OCI-LY1 (cell line): ENCODE measurements at regions not wholly inside any gene's neighbourhood (a gene's known extent, or its start where the extent isn't known, plus 50 kb on each side); places are given as distances from the start of the nearest gene placed in this dataset.

Experiments
- H2AFZ ChIP-seq: fragments of 200-600 bp; sonication (generic), shearing (Covaris generic); 2 replicates; pipeline ENCODE4 v1.6.0; 2014; ENCODE audit warnings: antibody characterized with exemption, mild to moderate bottlenecking, low read length
- H3F3A ChIP-seq: fragments of 200-600 bp; sonication (generic), shearing (Covaris generic); 2 replicates; pipeline ENCODE4 v1.6.0; 2014; ENCODE audit warnings: mild to moderate bottlenecking, antibody characterized with exemption, low read length, moderate library complexity; ENCODE audit not compliant: insufficient read depth
- H3K27ac ChIP-seq: fragments of 200-600 bp; sonication (generic); 2 replicates; pipeline ENCODE4 v1.5.1; 2014; ENCODE audit warnings: low read length, mixed run types, mild to moderate bottlenecking, low read depth; ENCODE audit not compliant: poor library complexity, severe bottlenecking
- H3K27me3 ChIP-seq: fragments of 200-600 bp; sonication (generic); 2 replicates; pipeline ENCODE4 v1.6.0; 2014; ENCODE audit warnings: antibody characterized with exemption, mild to moderate bottlenecking, low read length, moderate library complexity; ENCODE audit not compliant: insufficient read depth
- H3K36me3 ChIP-seq: fragments of 200-600 bp; sonication (generic); 2 replicates; pipeline ENCODE4 v1.6.1; 2014; ENCODE audit warnings: mild to moderate bottlenecking, antibody characterized with exemption, low read length, moderate library complexity, mixed read lengths; ENCODE audit not compliant: insufficient read depth
- H3K4me1 ChIP-seq: fragments of 200-600 bp; sonication (generic); 2 replicates; pipeline ENCODE4 v1.5.1; 2014; ENCODE audit warnings: mild to moderate bottlenecking, low read length, moderate library complexity; ENCODE audit not compliant: insufficient read depth, severe bottlenecking
- H3K4me2 ChIP-seq: fragments of 200-600 bp; sonication (generic), shearing (Covaris generic); 2 replicates; pipeline ENCODE4 v1.6.1; 2014; ENCODE audit warnings: low read length
- H3K4me3 ChIP-seq: fragments of 200-600 bp; sonication (generic); 2 replicates; pipeline ENCODE4 v1.5.1; 2014; ENCODE audit warnings: low read length, low read depth, mild to moderate bottlenecking, mixed read lengths; ENCODE audit not compliant: poor library complexity, severe bottlenecking
- H3K79me2 ChIP-seq: fragments of 200-600 bp; shearing (Covaris generic); 2 replicates; pipeline ENCODE4 v1.6.1; 2016; ENCODE audit warnings: mixed run types, low read length, mixed read lengths; ENCODE audit not compliant: insufficient read depth
- H3K9ac ChIP-seq: fragments of 200-600 bp; sonication (generic), shearing (Covaris generic); 2 replicates; pipeline ENCODE4 v1.6.1; 2014; ENCODE audit warnings: mild to moderate bottlenecking, low read length, mixed read lengths
- H3K9me2 ChIP-seq: fragments of 200-600 bp; sonication (generic), shearing (Covaris generic); 2 replicates; pipeline ENCODE4 v1.6.1; 2014; ENCODE audit warnings: low read depth, mild to moderate bottlenecking, low read length, mixed read lengths
- H3K9me3 ChIP-seq: fragments of 200-600 bp; shearing (Covaris generic); 2 replicates; pipeline ENCODE4 v1.6.1; 2014; ENCODE audit warnings: low read length, mixed read lengths
- H4K20me1 ChIP-seq: fragments of 200-600 bp; sonication (generic), shearing (Covaris generic); 2 replicates; pipeline ENCODE4 v1.6.0; 2016; ENCODE audit warnings: mild to moderate bottlenecking, low read length; ENCODE audit not compliant: insufficient read depth
- EZH2 ChIP-seq: fragments of 200-600 bp; sonication (generic), shearing (Covaris generic); IDR thresholded peaks from 2 replicates; pipeline ENCODE4 v1.8.0; 2017; ENCODE audit warnings: borderline replicate concordance, mixed run types, mild to moderate bottlenecking, antibody characterized with exemption, low read length, moderate library complexity, mixed read lengths
- TF ChIP-seq, protein P1 (sequence below): fragments of 200-600 bp; sonication (generic), shearing (Covaris generic); IDR thresholded peaks from 2 replicates; pipeline ENCODE4 v1.5.1; 2017; ENCODE audit warnings: mild to moderate bottlenecking, antibody characterized with exemption, low read length, moderate library complexity, mixed read lengths

DNA sequence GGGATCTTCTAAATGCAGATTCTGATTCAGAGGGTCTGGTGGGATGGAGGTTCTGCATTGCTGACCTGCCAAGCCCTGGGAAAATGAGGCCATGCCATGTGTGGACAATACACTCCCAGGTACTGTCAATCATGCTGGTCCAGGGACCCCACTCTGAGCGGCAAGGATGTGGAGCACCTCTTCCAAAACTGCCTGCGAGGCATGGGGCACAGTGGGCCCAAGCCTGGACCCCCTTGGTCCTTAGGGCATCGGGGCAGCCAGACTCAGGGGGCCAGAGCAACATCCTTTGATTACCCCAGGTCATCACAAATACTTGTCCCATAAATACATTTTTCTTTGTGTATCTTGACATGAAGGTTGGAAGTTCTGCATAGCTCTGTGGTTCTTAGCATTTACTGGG lies 76.8 kb upstream of the NXT1 start:
- no peak overlapping the region for H3K9ac ChIP-seq
- no peaks in the 10 kb centered on the region for H4K20me1 ChIP-seq
- no peaks in the 10 kb centered on the region for H3K27me3 ChIP-seq
- H3K36me3 ChIP-seq, result no peaks in the 10 kb centered on the region
- no peak overlapping the region for H3K27ac ChIP-seq
- no peaks in the 10 kb centered on the region for H3K9me2 ChIP-seq
- no peaks in the 10 kb centered on the region for H3F3A ChIP-seq
- H3K4me2 ChIP-seq, result no peak overlapping the region
- H3K9me3 ChIP-seq, result 0 out of 2 replicates have a peak, but pooled peaks cover 4% of the 10 kb centered on the region
- H2AFZ ChIP-seq, result no peak overlapping the region
- H3K79me2 ChIP-seq, result no peaks in the 10 kb centered on the region
- no peaks in the 10 kb centered on the region for H3K4me1 ChIP-seq
- H3K4me3 ChIP-seq, result no peak overlapping the region
- TF ChIP-seq, protein P1, sequence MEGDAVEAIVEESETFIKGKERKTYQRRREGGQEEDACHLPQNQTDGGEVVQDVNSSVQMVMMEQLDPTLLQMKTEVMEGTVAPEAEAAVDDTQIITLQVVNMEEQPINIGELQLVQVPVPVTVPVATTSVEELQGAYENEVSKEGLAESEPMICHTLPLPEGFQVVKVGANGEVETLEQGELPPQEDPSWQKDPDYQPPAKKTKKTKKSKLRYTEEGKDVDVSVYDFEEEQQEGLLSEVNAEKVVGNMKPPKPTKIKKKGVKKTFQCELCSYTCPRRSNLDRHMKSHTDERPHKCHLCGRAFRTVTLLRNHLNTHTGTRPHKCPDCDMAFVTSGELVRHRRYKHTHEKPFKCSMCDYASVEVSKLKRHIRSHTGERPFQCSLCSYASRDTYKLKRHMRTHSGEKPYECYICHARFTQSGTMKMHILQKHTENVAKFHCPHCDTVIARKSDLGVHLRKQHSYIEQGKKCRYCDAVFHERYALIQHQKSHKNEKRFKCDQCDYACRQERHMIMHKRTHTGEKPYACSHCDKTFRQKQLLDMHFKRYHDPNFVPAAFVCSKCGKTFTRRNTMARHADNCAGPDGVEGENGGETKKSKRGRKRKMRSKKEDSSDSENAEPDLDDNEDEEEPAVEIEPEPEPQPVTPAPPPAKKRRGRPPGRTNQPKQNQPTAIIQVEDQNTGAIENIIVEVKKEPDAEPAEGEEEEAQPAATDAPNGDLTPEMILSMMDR, result no peak
- no peak for TF ChIP-seq EZH2

DNA sequence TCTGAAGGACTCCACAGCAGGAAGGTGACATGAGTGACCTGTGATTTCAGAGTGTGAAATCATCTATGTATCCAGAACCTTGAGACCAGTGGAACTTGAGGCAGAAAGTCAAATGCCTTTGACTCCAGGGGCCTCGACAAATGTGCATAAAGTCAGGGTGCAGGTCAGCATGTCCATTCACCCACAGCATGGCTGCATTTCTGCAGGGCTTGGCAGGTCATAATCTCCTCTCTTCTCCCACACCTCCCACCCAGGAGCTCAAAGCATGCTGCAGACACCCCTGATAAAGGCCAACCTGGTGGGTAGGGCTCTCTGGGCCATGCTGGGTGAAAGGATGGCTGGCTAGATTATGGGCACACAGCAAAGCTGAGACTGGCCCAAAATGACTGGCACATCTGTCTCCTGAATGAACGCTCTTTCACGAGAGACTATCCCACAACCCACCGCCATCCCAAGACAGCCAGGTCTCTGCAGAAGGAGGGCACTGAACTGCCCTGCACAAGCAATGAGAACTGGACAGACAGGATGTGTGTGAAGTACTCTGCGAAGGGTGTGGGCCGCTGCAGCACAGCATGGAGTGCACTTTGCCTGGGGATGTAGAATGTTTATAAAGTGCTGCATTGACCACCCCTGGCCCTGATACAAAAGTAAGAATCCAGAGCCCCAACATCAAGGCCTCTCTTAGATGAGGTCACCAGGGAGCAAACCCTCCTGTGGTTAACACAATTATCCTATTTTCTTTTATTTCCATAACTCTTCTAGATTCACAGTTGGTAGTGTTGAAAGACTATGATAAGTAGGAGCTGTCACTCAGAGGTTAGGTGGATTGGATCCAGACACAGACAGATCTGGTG lies 78.2 kb upstream of the NXT1 start:
- Histone ChIP-seq H3K79me2 (no peaks in the 10 kb centered on the region), H2AFZ (no peak overlapping the region), H3K9me3 (0 out of 2 replicates have a peak, but pooled peaks cover 4% of the 10 kb centered on the region), H3K4me3 (no peak overlapping the region), H4K20me1 (no peaks in the 10 kb centered on the region), H3K9me2 (no peaks in the 10 kb centered on the region), H3K27me3 (no peaks in the 10 kb centered on the region), H3F3A (no peaks in the 10 kb centered on the region), H3K36me3 (no peaks in the 10 kb centered on the region), H3K4me2 (no peak overlapping the region), H3K4me1 (no peaks in the 10 kb centered on the region), H3K9ac (no peak overlapping the region), H3K27ac (no peak overlapping the region)
- TF ChIP-seq, protein P1, result no peak

- no peak overlapping the region for H2AFZ ChIP-seq
- TF ChIP-seq, protein P1, result no peak
- no peak for TF ChIP-seq EZH2
Observed at GRCh38 chr20:23270382-23270911, 80.1 kb upstream of the NXT1 start.

More at GRCh38 chr20:23270382-23270911, 80.1 kb upstream of the NXT1 start:
- Histone ChIP-seq H3K9me3 (0 out of 2 replicates have a peak, but pooled peaks cover 4% of the 10 kb centered on the region), H3K27ac (no peak overlapping the region), H3K79me2 (no peaks in the 10 kb centered on the region), H3K4me1 (no peaks in the 10 kb centered on the region), H3K4me3 (no peak overlapping the region), H4K20me1 (no peaks in the 10 kb centered on the region), H3K27me3 (no peaks in the 10 kb centered on the region), H3K9ac (no peak overlapping the region), H3F3A (no peaks in the 10 kb centered on the region), H3K9me2 (no peaks in the 10 kb centered on the region), H3K36me3 (no peaks in the 10 kb centered on the region), H3K4me2 (no peak overlapping the region)
